Ishikawa (cell line): ENCODE measurements at regions not wholly inside any gene's neighbourhood (a gene's known extent, or its start where the extent isn't known, plus 50 kb on each side); places are given as distances from the start of the nearest gene placed in this dataset.

Experiments used
- CEBPB ChIP-seq: IDR thresholded peaks from 2 replicates; pipeline ENCODE4 v1.6.1; 2012
- CREB1 ChIP-seq: IDR thresholded peaks from 2 replicates; pipeline ENCODE4 v1.6.1; 2012; ENCODE audit warnings: low read depth
- EGR1 ChIP-seq: IDR thresholded peaks from 2 replicates; pipeline ENCODE4 v1.6.1; 2012
- EP300 ChIP-seq: IDR thresholded peaks from 2 replicates; pipeline ENCODE4 v1.6.1; 2012; ENCODE audit warnings: borderline replicate concordance
- FOXM1 ChIP-seq: IDR thresholded peaks from 2 replicates; pipeline ENCODE4 v1.6.1; 2012; ENCODE audit warnings: low read depth, borderline replicate concordance
- NFIC ChIP-seq: IDR thresholded peaks from 2 replicates; pipeline ENCODE4 v1.6.1; 2012
- RAD21 ChIP-seq: IDR thresholded peaks from 2 replicates; pipeline ENCODE4 v1.6.1; 2012; ENCODE audit warnings: low read depth
- TAF1 ChIP-seq: IDR thresholded peaks from 2 replicates; pipeline ENCODE4 v1.6.1; 2012; ENCODE audit warnings: low read depth, mild to moderate bottlenecking
- TCF12 ChIP-seq: IDR thresholded peaks from 2 replicates; pipeline ENCODE4 v1.6.1; 2012; ENCODE audit warnings: low read depth
- TEAD4 ChIP-seq: IDR thresholded peaks from 2 replicates; pipeline ENCODE4 v1.6.1; 2012
- YY1 ChIP-seq: IDR thresholded peaks from 2 replicates; pipeline ENCODE4 v1.6.1; 2012; ENCODE audit warnings: low read depth
- ZBTB7A ChIP-seq: IDR thresholded peaks from 2 replicates; pipeline ENCODE4 v1.6.1; 2012; ENCODE audit warnings: low read depth
- TF ChIP-seq, protein P1 (sequence below): IDR thresholded peaks from 2 replicates; pipeline ENCODE4 v1.6.1; 2012
- TF ChIP-seq, protein P2 (sequence below): IDR thresholded peaks from 2 replicates; pipeline ENCODE4 v1.6.1; 2012; ENCODE audit warnings: low read depth, mild to moderate bottlenecking
- TF ChIP-seq, protein P3 (sequence below): IDR thresholded peaks from 2 replicates; pipeline ENCODE4 v1.6.1; 2012

- TF ChIP-seq YY1 (no peak), CEBPB (no peak), TAF1 (no peak), CREB1 (no peak), EP300 (no peak), TCF12 (no peak), ZBTB7A (no peak), EGR1 (no peak), FOXM1 (no peak), TEAD4 (no peak), NFIC (no peak), RAD21 (no peak)
- TF ChIP-seq, protein P1, sequence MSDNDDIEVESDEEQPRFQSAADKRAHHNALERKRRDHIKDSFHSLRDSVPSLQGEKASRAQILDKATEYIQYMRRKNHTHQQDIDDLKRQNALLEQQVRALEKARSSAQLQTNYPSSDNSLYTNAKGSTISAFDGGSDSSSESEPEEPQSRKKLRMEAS, result no peak
- TF ChIP-seq, protein P2, sequence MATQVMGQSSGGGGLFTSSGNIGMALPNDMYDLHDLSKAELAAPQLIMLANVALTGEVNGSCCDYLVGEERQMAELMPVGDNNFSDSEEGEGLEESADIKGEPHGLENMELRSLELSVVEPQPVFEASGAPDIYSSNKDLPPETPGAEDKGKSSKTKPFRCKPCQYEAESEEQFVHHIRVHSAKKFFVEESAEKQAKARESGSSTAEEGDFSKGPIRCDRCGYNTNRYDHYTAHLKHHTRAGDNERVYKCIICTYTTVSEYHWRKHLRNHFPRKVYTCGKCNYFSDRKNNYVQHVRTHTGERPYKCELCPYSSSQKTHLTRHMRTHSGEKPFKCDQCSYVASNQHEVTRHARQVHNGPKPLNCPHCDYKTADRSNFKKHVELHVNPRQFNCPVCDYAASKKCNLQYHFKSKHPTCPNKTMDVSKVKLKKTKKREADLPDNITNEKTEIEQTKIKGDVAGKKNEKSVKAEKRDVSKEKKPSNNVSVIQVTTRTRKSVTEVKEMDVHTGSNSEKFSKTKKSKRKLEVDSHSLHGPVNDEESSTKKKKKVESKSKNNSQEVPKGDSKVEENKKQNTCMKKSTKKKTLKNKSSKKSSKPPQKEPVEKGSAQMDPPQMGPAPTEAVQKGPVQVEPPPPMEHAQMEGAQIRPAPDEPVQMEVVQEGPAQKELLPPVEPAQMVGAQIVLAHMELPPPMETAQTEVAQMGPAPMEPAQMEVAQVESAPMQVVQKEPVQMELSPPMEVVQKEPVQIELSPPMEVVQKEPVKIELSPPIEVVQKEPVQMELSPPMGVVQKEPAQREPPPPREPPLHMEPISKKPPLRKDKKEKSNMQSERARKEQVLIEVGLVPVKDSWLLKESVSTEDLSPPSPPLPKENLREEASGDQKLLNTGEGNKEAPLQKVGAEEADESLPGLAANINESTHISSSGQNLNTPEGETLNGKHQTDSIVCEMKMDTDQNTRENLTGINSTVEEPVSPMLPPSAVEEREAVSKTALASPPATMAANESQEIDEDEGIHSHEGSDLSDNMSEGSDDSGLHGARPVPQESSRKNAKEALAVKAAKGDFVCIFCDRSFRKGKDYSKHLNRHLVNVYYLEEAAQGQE, result no peak
- TF ChIP-seq, protein P3, sequence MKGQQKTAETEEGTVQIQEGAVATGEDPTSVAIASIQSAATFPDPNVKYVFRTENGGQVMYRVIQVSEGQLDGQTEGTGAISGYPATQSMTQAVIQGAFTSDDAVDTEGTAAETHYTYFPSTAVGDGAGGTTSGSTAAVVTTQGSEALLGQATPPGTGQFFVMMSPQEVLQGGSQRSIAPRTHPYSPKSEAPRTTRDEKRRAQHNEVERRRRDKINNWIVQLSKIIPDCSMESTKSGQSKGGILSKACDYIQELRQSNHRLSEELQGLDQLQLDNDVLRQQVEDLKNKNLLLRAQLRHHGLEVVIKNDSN, result no peak
Measured at GRCh38 chr11:69545976-69546617, 64.6 kb downstream of the LINC01488 start.

GRCh38 chr11:69546735-69547370 is 65.4 kb downstream of the LINC01488 start:
- TF ChIP-seq TAF1 (no peak), EGR1 (no peak), FOXM1 (no peak), RAD21 (no peak), EP300 (no peak)

DNA sequence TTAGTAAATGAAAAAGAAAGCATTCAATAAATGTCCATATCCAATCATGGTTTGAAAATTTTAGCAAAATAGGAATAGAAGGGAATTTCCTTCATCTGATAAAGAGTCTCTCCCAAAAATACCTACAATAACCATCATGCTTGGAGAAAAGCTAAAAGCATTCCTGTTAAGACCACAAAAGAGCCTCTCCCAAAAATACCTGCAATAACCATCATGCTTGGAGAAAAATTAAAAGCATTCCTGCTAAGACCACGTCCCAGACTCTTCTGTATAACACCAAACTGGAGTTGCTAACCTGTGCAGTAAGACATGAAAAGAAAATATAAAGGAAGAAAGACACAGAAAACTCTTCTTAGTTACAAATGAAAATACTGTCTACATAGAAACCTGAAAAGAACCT is 69.4 kb downstream of the LINC01488 start:
- TF ChIP-seq FOXM1 (no peak), YY1 (no peak)

GRCh38 chr11:69551963-69552362 is 70.5 kb downstream of the LINC01488 start:
- no peak for TF ChIP-seq RAD21
- TF ChIP-seq, protein P3, result no peak
- TF ChIP-seq NFIC, result no peak
- TF ChIP-seq EGR1, result no peak
- TF ChIP-seq TAF1, result no peak
- TF ChIP-seq FOXM1, result no peak
- TF ChIP-seq CEBPB, result no peak
- no peak for TF ChIP-seq TCF12
- TF ChIP-seq, protein P1, result no peak
- TF ChIP-seq CREB1, result no peak
- no peak for TF ChIP-seq ZBTB7A
- no peak for TF ChIP-seq YY1
- TF ChIP-seq, protein P2, result no peak
- TF ChIP-seq TEAD4, result no peak
- TF ChIP-seq EP300, result no peak

DNA sequence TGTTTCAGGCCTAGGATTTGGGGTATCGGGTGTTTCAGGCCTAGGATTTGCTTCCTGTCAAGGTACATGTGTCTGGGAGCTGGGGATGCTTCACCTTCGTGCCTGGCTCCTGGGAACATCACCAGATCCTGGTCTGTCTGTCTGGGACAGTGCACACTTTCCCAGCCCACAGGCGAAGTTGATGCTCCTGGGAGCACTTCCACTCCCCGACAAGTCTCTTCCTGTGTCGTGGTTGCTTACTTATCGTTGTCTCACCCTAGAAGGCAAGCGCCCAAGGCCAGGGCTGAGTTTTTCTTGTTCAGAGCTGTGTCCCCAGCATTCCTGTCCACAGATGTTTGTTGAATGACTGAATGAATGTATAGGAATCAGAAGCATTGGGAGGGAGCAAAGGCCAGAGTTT is 71.5 kb downstream of the LINC01488 start:
- no peak for TF ChIP-seq EP300
- no peak for TF ChIP-seq CEBPB
- no peak for TF ChIP-seq TAF1
- TF ChIP-seq EGR1, result no peak
- no peak for TF ChIP-seq CREB1
- no peak for TF ChIP-seq RAD21
- no peak for TF ChIP-seq TEAD4
- TF ChIP-seq, protein P2, result no peak
- TF ChIP-seq YY1, result no peak
- no peak for TF ChIP-seq ZBTB7A
- TF ChIP-seq, protein P1, result no peak
- TF ChIP-seq NFIC, result no peak
- no peak for TF ChIP-seq TCF12
- TF ChIP-seq FOXM1, result no peak
- TF ChIP-seq, protein P3, result no peak
